SK-N-SH treated with all-trans-retinoic acid at 6 μM for 48 hours (cell line): ENCODE measurements at regions not wholly inside any gene's neighbourhood (a gene's known extent, or its start where the extent isn't known, plus 50 kb on each side); places are given as distances from the start of the nearest gene placed in this dataset.

Source experiments
- ATAC-seq: fragments of 200-7000 bp; cut with Tn5 transposase; 3 replicates; pipeline ENCODE4 v1.9.1; 2020; ENCODE audit warnings: mild to moderate bottlenecking, moderate library complexity
- CREB5 ChIP-seq: fragments of 250-450 bp; sonication (Bioruptor Pico); IDR thresholded peaks from 2 replicates; pipeline ENCODE4 v1.5.1; 2020; ENCODE audit warnings: low read depth, mild to moderate bottlenecking, moderate library complexity
- CSDC2 ChIP-seq: fragments of 250-450 bp; sonication (Bioruptor Pico); IDR thresholded peaks from 2 replicates; pipeline ENCODE4 v1.5.0; 2020; ENCODE audit warnings: mild to moderate bottlenecking, moderate library complexity
- CSRNP3 ChIP-seq: fragments of 250-450 bp; sonication (Bioruptor Pico); IDR thresholded peaks from 2 replicates; pipeline ENCODE4 v1.5.1; 2021; ENCODE audit warnings: mild to moderate bottlenecking, moderate library complexity
- ESRRG ChIP-seq: fragments of 250-450 bp; sonication (Bioruptor Pico); IDR thresholded peaks from 2 replicates; pipeline ENCODE4 v1.6.1; 2021; ENCODE audit warnings: mild to moderate bottlenecking
- ISL1 ChIP-seq: fragments of 250-450 bp; sonication (Bioruptor Pico); IDR thresholded peaks from 2 replicates; pipeline ENCODE4 v2.1.2; 2022; ENCODE audit warnings: mild to moderate bottlenecking, moderate library complexity
- OSR1 ChIP-seq: fragments of 250-450 bp; sonication (Bioruptor Pico); IDR thresholded peaks from 2 replicates; pipeline ENCODE4 v1.8.0; 2022; ENCODE audit warnings: moderate library complexity, mild to moderate bottlenecking, inconsistent platforms
- PATZ1 ChIP-seq: fragments of 250-450 bp; sonication (Bioruptor Pico); IDR thresholded peaks from 2 replicates; pipeline ENCODE4 v1.8.0; 2020; ENCODE audit warnings: mild to moderate bottlenecking, moderate library complexity, borderline replicate concordance
- PPARA ChIP-seq: fragments of 250-450 bp; sonication (Bioruptor Pico); IDR thresholded peaks from 2 replicates; pipeline ENCODE4 v1.5.0; 2020; ENCODE audit warnings: mild to moderate bottlenecking, borderline replicate concordance
- RARB ChIP-seq: fragments of 250-450 bp; sonication (Bioruptor Pico); IDR thresholded peaks from 2 replicates; pipeline ENCODE4 v1.8.0; 2021; ENCODE audit warnings: mild to moderate bottlenecking, moderate library complexity
- TCF4 ChIP-seq: fragments of 250-450 bp; sonication (Bioruptor Pico); IDR thresholded peaks from 2 replicates; pipeline ENCODE4 v1.8.0; 2021; ENCODE audit warnings: mild to moderate bottlenecking, moderate library complexity, borderline replicate concordance
- TOX ChIP-seq: fragments of 250-450 bp; sonication (Bioruptor Pico); IDR thresholded peaks from 2 replicates; pipeline ENCODE4 v1.8.0; 2021; ENCODE audit warnings: mild to moderate bottlenecking, moderate library complexity, borderline replicate concordance
- TSHZ2 ChIP-seq: fragments of 250-450 bp; sonication (Bioruptor Pico); IDR thresholded peaks from 2 replicates; pipeline ENCODE4 v1.5.0; 2020; ENCODE audit warnings: mild to moderate bottlenecking, moderate library complexity
- ZC3H10 ChIP-seq: fragments of 250-450 bp; sonication (Bioruptor Pico); IDR thresholded peaks from 2 replicates; pipeline ENCODE4 v1.5.1; 2021; ENCODE audit warnings: mild to moderate bottlenecking, moderate library complexity
- ZFP3 ChIP-seq: fragments of 250-450 bp; sonication (Bioruptor Pico); IDR thresholded peaks from 2 replicates; pipeline ENCODE4 v1.5.0; 2020; ENCODE audit warnings: mild to moderate bottlenecking, moderate library complexity
- ZFP30 ChIP-seq: fragments of 450-650 bp; formaldehyde crosslinking; IDR thresholded peaks from 2 replicates; pipeline ENCODE4 v1.5.0; 2022; ENCODE audit warnings: mild to moderate bottlenecking, moderate library complexity
- ZNF565 ChIP-seq: fragments of 450-650 bp; formaldehyde crosslinking; conservative IDR thresholded peaks from 2 replicates; pipeline ENCODE4 v1.5.0; 2020; ENCODE audit warnings: low read depth, mild to moderate bottlenecking, moderate library complexity
- ZNF70 ChIP-seq: fragments of 450-650 bp; formaldehyde crosslinking; IDR thresholded peaks from 2 replicates; pipeline ENCODE4 v1.5.0; 2020; ENCODE audit warnings: mild to moderate bottlenecking, moderate library complexity
- ZNF8 ChIP-seq: fragments of 450-650 bp; formaldehyde crosslinking; IDR thresholded peaks from 2 replicates; pipeline ENCODE4 v1.5.0; 2020; ENCODE audit warnings: mild to moderate bottlenecking, moderate library complexity

- no peak for ATAC-seq
- TF ChIP-seq ISL1 (CRISPR knock-in tag) (no peak), TSHZ2 (CRISPR knock-in tag) (no peak), OSR1 (no peak), CSRNP3 (CRISPR knock-in tag) (no peak), ZNF70 (CRISPR knock-in tag) (no peak), ZNF8 (CRISPR knock-in tag) (no peak), CREB5 (CRISPR knock-in tag) (no peak), CSDC2 (CRISPR knock-in tag) (no peak), ZFP30 (CRISPR knock-in tag) (no peak), PPARA (no peak), TOX (no peak), ZNF565 (CRISPR knock-in tag) (no peak)
Measured at GRCh38 chr9:27934471-27934870, 361.2 kb upstream of the C9orf72 start.

- TF ChIP-seq CREB5 (CRISPR knock-in tag): no peak
- no peak for TF ChIP-seq PATZ1 (CRISPR knock-in tag)
- no peak for TF ChIP-seq TSHZ2 (CRISPR knock-in tag)
- no peak for TF ChIP-seq TCF4 (CRISPR knock-in tag)
- TF ChIP-seq TOX: no peak
- no peak for TF ChIP-seq ZFP30 (CRISPR knock-in tag)
- no peak for TF ChIP-seq ZNF70 (CRISPR knock-in tag)
- TF ChIP-seq ISL1 (CRISPR knock-in tag): no peak
- TF ChIP-seq RARB (CRISPR knock-in tag): no peak
- no peak for TF ChIP-seq ESRRG (CRISPR knock-in tag)
- TF ChIP-seq ZFP3 (CRISPR knock-in tag): no peak
- TF ChIP-seq ZNF8 (CRISPR knock-in tag): no peak
- TF ChIP-seq CSDC2 (CRISPR knock-in tag): no peak
- no peak for TF ChIP-seq ZNF565 (CRISPR knock-in tag)
- no peak for TF ChIP-seq PPARA
- no peak for ATAC-seq
Measured at GRCh38 chr9:27939186-27939585, 365.9 kb upstream of the C9orf72 start.

GRCh38 chr9:27940535-27940934 is 367.3 kb upstream of the C9orf72 start:
- ATAC-seq: no peak
- TF ChIP-seq ZC3H10 (CRISPR knock-in tag) (no peak), ZNF8 (CRISPR knock-in tag) (no peak), CREB5 (CRISPR knock-in tag) (no peak), CSRNP3 (CRISPR knock-in tag) (no peak), ZNF565 (CRISPR knock-in tag) (no peak), PATZ1 (CRISPR knock-in tag) (no peak), ZNF70 (CRISPR knock-in tag) (no peak), PPARA (no peak), ISL1 (CRISPR knock-in tag) (no peak)
